GDM1 (cell line): ENCODE measurements at regions not wholly inside any gene's neighbourhood (a gene's known extent, or its start where the extent isn't known, plus 50 kb on each side); places are given as distances from the start of the nearest gene placed in this dataset.

ENCODE experiments used
- DNase-seq: peaks from one replicate; lab custom pipeline; 2025; lab: John Stamatoyannopoulos, UW

GRCh38 chr2:47315475-47315874, 53.6 kb upstream of the EPCAM start:
- DNase-seq: no peak

GRCh38 chr2:47313728-47314127, 55.4 kb upstream of the EPCAM start:
- DNase-seq: no peak

GRCh38 chr2:47313141-47313691, 55.9 kb upstream of the EPCAM start:
- no peak for DNase-seq

GRCh38 chr2:47312491-47312850, 56.6 kb upstream of the EPCAM start:
- no peak for DNase-seq

- no peak for DNase-seq
These were observed 57.2 kb upstream of the EPCAM start for GRCh38 chr2:47311764-47312490.

GRCh38 chr2:47310801-47311560, 58.1 kb upstream of the EPCAM start:
- DNase-seq: no peak

GRCh38 chr2:47309952-47310800, 58.9 kb upstream of the EPCAM start:
- no peak for DNase-seq

- no peak for DNase-seq
These were observed 59.6 kb upstream of the EPCAM start for GRCh38 chr2:47309472-47309951.

GRCh38 chr2:47307066-47307465, 62.0 kb upstream of the EPCAM start:
- DNase-seq: no peak

GRCh38 chr2:47304654-47305053, 64.5 kb upstream of the EPCAM start:
- DNase-seq: no peak

- DNase-seq: no peak
These were observed 65.6 kb upstream of the EPCAM start for GRCh38 chr2:47303341-47304148.

- DNase-seq: no peak
These were observed 66.8 kb upstream of the EPCAM start for GRCh38 chr2:47302308-47302707.

- DNase-seq: no peak
These were observed 67.4 kb upstream of the EPCAM start for GRCh38 chr2:47301731-47302130.

GRCh38 chr2:47301277-47301618, 67.9 kb upstream of the EPCAM start:
- DNase-seq: no peak

- peak; percentile 51 for DNase-seq
These were observed 68.4 kb upstream of the EPCAM start for GRCh38 chr2:47300609-47301276.

GRCh38 chr2:47300081-47300480, 69.0 kb upstream of the EPCAM start:
- DNase-seq: no peak

- no peak for DNase-seq
These were observed 69.6 kb upstream of the EPCAM start for GRCh38 chr2:47299555-47299954.

- no peak for DNase-seq
These were observed 70.3 kb upstream of the EPCAM start for GRCh38 chr2:47298771-47299170.

- no peak for DNase-seq
These were observed 71.2 kb upstream of the EPCAM start for GRCh38 chr2:47297767-47298425.

GRCh38 chr2:47295981-47296635, 73.0 kb upstream of the EPCAM start:
- no peak for DNase-seq
